T-cell (primary cell): ENCODE measurements at regions not wholly inside any gene's neighbourhood (a gene's known extent, or its start where the extent isn't known, plus 50 kb on each side); places are given as distances from the start of the nearest gene placed in this dataset.

Source experiments
- ATAC-seq, 4 experiments: fragments of 200-7000 bp in 3 of 4; fragments of 150-1000 bp in 1 of 4; cut with Tn5 transposase; replicated peaks in 1 of 4; 1 replicate in 3 of 4; 2 replicates in 1 of 4; pipeline ENCODE4 v1.10.0; 2021; ENCODE audit warnings: moderate library complexity in 3 of 4, mild to moderate bottlenecking in 2 of 4, moderate number of reproducible peaks in 1 of 4
- CTCF ChIA-PET, 2 donors: fragments of 300-600 bp; sonication (Branson Sonifier 250); formaldehyde crosslinking; loops; one replicate each; lab custom pipeline; 2022; ENCODE audit warnings: antibody characterized with exemption in 2 of 2; lab: Charles Lee
- POLR2A ChIA-PET, 2 donors: fragments of 300-600 bp; sonication (Branson Sonifier 250); formaldehyde crosslinking; loops; one replicate each; lab custom pipeline; 2022; ENCODE audit warnings: antibody characterized with exemption in 2 of 2; lab: Charles Lee
- DNase-seq, 35 experiments: peaks; one replicate each; pipeline versions ENCODE4 v3.0.0 to v3.0.0-alpha.2; 2013 to 2023
- H3K27ac ChIP-seq: one replicate; pipeline ENCODE4 v1.5.1; 2013; ENCODE audit warnings: low read length
- H3K27me3 ChIP-seq, 2 experiments: replicated peaks in 1 of 2; 1 replicate in 1 of 2; 2 replicates in 1 of 2; pipeline versions ENCODE4 v1.6.1 to v1.7.0; 2013; ENCODE audit warnings: low read length in 1 of 2, mixed read lengths in 1 of 2; ENCODE audit not compliant: control insufficient read depth in 2 of 2, insufficient read depth in 2 of 2; ENCODE audit errors: extremely low read depth in 1 of 2
- H3K36me3 ChIP-seq, 2 donors: 1 replicate in 1 of 2; 2 replicates in 1 of 2; pipeline versions ENCODE4 v1.6.1 to v1.7.0; 2013; ENCODE audit warnings: low read length in 1 of 2; ENCODE audit not compliant: control insufficient read depth in 2 of 2, insufficient read depth in 1 of 2; ENCODE audit errors: extremely low read depth in 1 of 2
- H3K4me1 ChIP-seq, 2 experiments: 1 replicate in 1 of 2; 2 replicates in 1 of 2; pipeline versions ENCODE4 v1.6.1 to v1.7.0; 2013; ENCODE audit warnings: low read length in 2 of 2, mixed read lengths in 1 of 2; ENCODE audit not compliant: insufficient read depth in 2 of 2, control insufficient read depth in 1 of 2; ENCODE audit errors: extremely low read depth in 1 of 2
- H3K4me3 ChIP-seq, 2 donors: 1 replicate in 1 of 2; 2 replicates in 1 of 2; pipeline versions ENCODE4 v1.5.1 to v1.7.0; 2013; ENCODE audit warnings: mild to moderate bottlenecking in 2 of 2, low read length in 1 of 2, moderate library complexity in 1 of 2; ENCODE audit not compliant: control insufficient read depth in 1 of 2; ENCODE audit errors: extremely low read depth in 1 of 2
- H3K9me3 ChIP-seq: 2 replicates; pipeline ENCODE4 v1.7.0; 2013
- H3K27ac Mint-ChIP-seq, 2 donors: one replicate each; pipeline ENCODE4 v1.8.0; 2020 to 2021; ENCODE audit warnings: mild to moderate bottlenecking in 2 of 2, mixed read lengths in 2 of 2
- H3K27me3 Mint-ChIP-seq, 2 donors: one replicate each; pipeline ENCODE4 v1.8.0; 2021 to 2022; ENCODE audit warnings: mixed read lengths in 2 of 2
- H3K36me3 Mint-ChIP-seq: one replicate; pipeline ENCODE4 v1.8.0; 2021; ENCODE audit warnings: mixed read lengths
- H3K4me1 Mint-ChIP-seq, 3 donors: one replicate each; pipeline ENCODE4 v1.8.0; 2020 to 2022; ENCODE audit warnings: mixed read lengths in 3 of 3, mild to moderate bottlenecking in 1 of 3
- H3K4me3 Mint-ChIP-seq, 3 donors: one replicate each; pipeline ENCODE4 v1.8.0; 2020 to 2022; ENCODE audit warnings: mild to moderate bottlenecking in 3 of 3, mixed read lengths in 3 of 3, moderate library complexity in 3 of 3
- H3K9me3 Mint-ChIP-seq, 3 donors: one replicate each; pipeline ENCODE4 v1.8.0; 2020 to 2022; ENCODE audit warnings: mixed read lengths in 3 of 3
- WGBS: methylation state at CpG from one replicate; pipeline ENCODE4 v1.1.5; 2013; ENCODE audit warnings: missing lambda C conversion rate; ENCODE audit not compliant: insufficient coverage; 5-methylcytosine and 5-hydroxymethylcytosine counted together

DNA sequence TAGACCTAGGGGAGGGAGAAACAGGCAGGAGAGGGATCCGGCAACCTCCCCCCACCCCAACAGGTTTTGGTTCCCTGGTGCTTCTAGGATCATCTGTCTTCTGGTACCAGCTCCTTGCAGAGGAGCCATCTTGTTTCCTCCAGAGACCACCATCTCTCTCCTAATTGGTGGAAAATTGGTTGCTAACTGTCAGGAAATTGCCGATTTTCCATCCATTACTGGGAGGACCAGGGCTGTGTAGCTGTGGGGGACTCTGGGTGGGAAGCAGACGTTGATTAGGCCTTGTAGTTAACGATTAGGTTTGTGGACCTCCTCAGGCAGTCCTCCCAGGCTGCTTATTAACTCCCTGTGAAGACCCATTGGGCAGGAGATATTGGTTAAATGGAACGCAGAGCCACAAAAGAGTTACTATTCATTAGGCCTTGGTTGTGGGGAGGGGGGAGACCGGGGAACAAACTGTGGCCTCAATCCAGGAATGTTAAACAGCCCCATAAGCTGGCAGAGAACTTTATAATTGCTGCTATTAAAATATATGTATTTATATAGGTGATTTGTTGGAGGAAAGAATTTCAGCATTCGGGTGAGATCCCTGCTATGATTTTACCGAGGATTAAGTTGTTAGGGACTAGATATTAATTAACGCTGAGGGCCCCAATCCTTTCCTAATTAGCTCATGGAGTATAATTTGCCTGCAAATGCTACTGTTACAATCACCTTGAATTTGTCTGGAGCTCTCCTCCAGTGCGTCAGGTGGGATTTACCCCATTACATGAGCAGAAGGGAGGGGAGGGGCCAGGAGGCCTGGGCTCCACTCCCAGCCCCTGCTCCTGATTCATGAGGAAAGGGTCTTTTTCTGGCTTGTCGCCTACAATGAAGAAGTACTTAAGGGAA lies 61.2 kb upstream of the TRABD2B start:
- ATAC-seq (no peak), DNase-seq (no peak)
- no peak overlapping the region for H3K27ac Mint-ChIP-seq
- Histone ChIP-seq H3K4me3 (no peak overlapping the region), H3K36me3 (no peaks in the 10 kb centered on the region), H3K9me3 (no peaks in the 10 kb centered on the region), H3K27me3 (peaks cover 0 to 10% of the 10 kb centered on the region in 2 experiments), H3K27ac (no peak overlapping the region), H3K4me1 (no peaks in the 10 kb centered on the region)
- H3K27me3 Mint-ChIP-seq, result peaks cover 4 to 8% of the 10 kb centered on the region in 2 donors
- CTCF ChIA-PET, result no interaction called here
- POLR2A ChIA-PET, result no interaction called here
- H3K9me3 Mint-ChIP-seq, result no peaks in the 10 kb centered on the region
- no peaks in the 10 kb centered on the region for H3K36me3 Mint-ChIP-seq
- H3K4me1 Mint-ChIP-seq, result no peaks in the 10 kb centered on the region
- no peak overlapping the region for H3K4me3 Mint-ChIP-seq
- WGBS, result 55% methylated on average over 4 of the region's 11 CpGs

DNA sequence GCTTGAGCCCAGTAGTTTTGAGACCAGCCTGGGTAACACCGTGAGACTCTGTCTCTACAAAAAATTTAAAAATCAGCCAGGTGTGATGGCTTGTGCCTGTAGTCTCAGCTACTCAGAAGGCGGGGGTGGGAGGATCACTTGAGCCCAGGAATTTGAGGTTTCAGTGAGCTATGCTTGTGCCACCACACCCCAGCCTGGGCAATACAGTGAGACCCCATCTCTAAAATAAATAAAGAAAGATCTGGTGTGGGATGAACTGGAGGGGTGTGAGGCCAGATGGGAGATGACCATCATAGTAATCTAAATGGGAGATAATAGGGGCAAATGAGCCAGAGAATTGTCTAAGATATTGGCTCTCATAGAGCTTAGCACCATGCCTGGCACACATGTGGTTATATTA lies 60.1 kb upstream of the TRABD2B start:
- Mint-ChIP-seq H3K27me3 (peaks cover 4 to 8% of the 10 kb centered on the region in 2 donors), H3K4me3 (no peak overlapping the region), H3K9me3 (no peaks in the 10 kb centered on the region), H3K27ac (no peak overlapping the region), H3K36me3 (no peaks in the 10 kb centered on the region), H3K4me1 (no peaks in the 10 kb centered on the region)
- Histone ChIP-seq H3K4me3 (no peak overlapping the region), H3K9me3 (no peaks in the 10 kb centered on the region), H3K4me1 (no peaks in the 10 kb centered on the region), H3K27ac (no peak overlapping the region), H3K27me3 (peaks cover 0 to 10% of the 10 kb centered on the region in 2 experiments), H3K36me3 (no peaks in the 10 kb centered on the region)
- POLR2A ChIA-PET, result no interaction called here
- CTCF ChIA-PET, result no interaction called here
- 100% methylated on average over 1 of the region's 2 CpGs for WGBS
- ATAC-seq, result no peak
- DNase-seq, result no peak

DNA sequence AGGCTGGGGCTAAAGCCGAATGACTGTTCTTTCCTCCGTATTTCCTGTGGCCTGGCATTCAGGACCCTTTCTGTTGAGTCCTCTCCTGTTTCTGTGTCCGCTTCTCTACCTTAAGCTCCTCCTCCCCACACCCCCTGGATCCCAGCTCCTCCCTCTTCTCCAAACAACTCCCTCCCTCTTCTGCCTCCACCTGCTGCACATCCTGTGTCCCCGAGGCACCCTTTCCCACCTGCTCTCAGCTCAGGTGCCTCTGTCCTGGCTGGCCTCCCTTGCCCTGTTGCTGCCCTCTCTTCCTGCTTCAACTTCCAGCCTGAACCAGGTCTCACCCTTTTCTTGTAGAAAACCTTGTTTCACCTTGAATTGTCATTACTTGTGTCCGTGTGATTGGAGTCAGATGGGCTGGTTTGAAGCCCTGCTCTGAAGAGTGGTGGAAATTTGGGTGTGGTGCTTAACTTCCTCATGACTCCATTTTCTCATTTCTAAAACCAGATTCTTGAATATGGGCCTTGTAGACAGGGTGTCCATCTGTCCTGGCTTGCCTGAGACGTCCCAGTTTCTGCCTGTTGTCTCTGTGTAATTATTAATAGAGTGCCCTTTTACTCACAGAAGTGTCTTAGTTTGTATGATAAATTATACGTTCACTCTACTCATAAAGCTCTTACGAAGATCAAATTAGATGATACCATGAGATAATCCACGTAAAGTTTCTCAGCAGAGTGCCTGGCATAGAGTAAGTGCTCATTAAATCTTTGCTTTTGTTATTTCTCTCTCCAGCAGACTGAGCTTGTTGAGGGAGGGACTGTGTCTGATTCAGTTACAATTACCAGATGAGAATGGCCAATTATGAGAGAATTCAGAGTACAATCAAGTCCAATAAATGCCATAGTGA lies 58.9 kb upstream of the TRABD2B start:
- H3K4me3 ChIP-seq, result no peak overlapping the region

DNA sequence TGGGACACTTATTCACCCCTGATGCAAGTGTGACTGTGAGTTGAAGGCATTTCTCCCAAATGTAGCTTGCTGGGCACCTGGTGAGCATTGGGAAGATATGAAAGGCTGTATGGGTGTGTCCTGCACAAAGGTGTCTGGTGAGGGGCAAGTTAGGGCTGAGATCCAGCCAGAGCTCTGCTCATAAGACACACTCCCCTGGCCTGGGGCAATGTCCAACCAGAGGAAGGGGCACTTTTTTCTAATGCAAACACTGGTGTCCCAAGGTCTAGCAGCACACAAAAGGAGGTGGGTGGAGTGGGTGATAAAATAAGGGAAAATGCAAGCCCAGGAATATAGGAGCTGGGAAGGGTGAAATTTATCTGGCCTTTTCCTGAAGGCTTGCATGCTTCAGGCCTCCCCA lies 57.0 kb upstream of the TRABD2B start:
- Histone ChIP-seq H3K4me1 (no peaks in the 10 kb centered on the region), H3K27me3 (peaks cover 0 to 20% of the 10 kb centered on the region in 2 experiments), H3K4me3 (no peak overlapping the region), H3K36me3 (no peaks in the 10 kb centered on the region), H3K9me3 (no peaks in the 10 kb centered on the region), H3K27ac (no peak overlapping the region)
- Mint-ChIP-seq H3K36me3 (no peaks in the 10 kb centered on the region), H3K27ac (no peak overlapping the region), H3K4me3 (no peak overlapping the region), H3K4me1 (no peaks in the 10 kb centered on the region), H3K27me3 (peaks cover 4 to 8% of the 10 kb centered on the region in 2 donors), H3K9me3 (no peaks in the 10 kb centered on the region)
- ATAC-seq, result no peak
- ChIA-PET POLR2A (no interaction called here), CTCF (no interaction called here)
- no peak for DNase-seq

More for the DNA sequence above, 58.9 kb upstream of the TRABD2B start:
- 59% methylated on average over 4 of the region's 9 CpGs for WGBS
- Mint-ChIP-seq H3K36me3 (no peaks in the 10 kb centered on the region), H3K27ac (no peak overlapping the region), H3K4me1 (no peaks in the 10 kb centered on the region), H3K4me3 (no peak overlapping the region), H3K27me3 (peaks cover 4 to 8% of the 10 kb centered on the region in 2 donors), H3K9me3 (no peaks in the 10 kb centered on the region)
- POLR2A ChIA-PET, result no interaction called here
- Histone ChIP-seq H3K27ac (no peak overlapping the region), H3K4me1 (no peaks in the 10 kb centered on the region), H3K27me3 (peaks cover 0 to 15% of the 10 kb centered on the region in 2 experiments), H3K9me3 (no peaks in the 10 kb centered on the region), H3K36me3 (no peaks in the 10 kb centered on the region)
- CTCF ChIA-PET, result interaction anchor here in 1 of 2 donors (0.6 kb wide), 1 partner anchor 201 kb away, joined by 3 read pairs; no protein-coding TSS in a partner anchor
- DNase-seq (no peak), ATAC-seq (no peak)

DNA sequence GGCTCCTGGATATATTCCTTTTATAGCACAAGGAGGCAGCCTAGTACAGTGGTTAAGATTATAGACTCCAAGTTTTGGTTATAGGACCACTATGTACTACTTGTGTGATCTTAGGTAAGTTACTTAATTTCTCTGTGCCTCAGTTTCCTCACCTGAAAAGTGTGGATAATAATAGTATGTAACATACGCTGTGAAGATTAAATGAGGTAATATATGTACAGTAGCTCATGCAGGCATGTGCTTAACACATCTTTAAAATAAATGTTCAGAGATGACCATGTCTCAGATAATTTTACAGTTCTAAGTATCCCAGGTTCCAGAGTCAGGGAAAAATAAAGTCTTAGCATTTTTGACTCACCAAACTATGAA lies 55.7 kb upstream of the TRABD2B start:
- DNase-seq (no peak), ATAC-seq (no peak)
- Mint-ChIP-seq H3K36me3 (no peaks in the 10 kb centered on the region), H3K27ac (no peak overlapping the region), H3K27me3 (peaks cover 7 to 14% of the 10 kb centered on the region in 2 donors), H3K4me3 (no peak overlapping the region), H3K9me3 (no peaks in the 10 kb centered on the region), H3K4me1 (no peaks in the 10 kb centered on the region)
- no peaks in the 10 kb centered on the region for H3K9me3 ChIP-seq
- ChIA-PET CTCF (interaction anchor here in 1 of 2 donors (0.6 kb wide), 1 partner anchor 151 kb away, joined by 3 read pairs; no protein-coding TSS in a partner anchor), POLR2A (no interaction called here)
- no peak overlapping the region for H3K4me3 ChIP-seq
- WGBS, result no CpG with 5 or more reads among the region's 1 CpG
- H3K4me1 ChIP-seq, result no peaks in the 10 kb centered on the region
- H3K36me3 ChIP-seq, result no peaks in the 10 kb centered on the region
- no peak overlapping the region for H3K27ac ChIP-seq
- H3K27me3 ChIP-seq, result peaks cover 0 to 32% of the 10 kb centered on the region in 2 experiments

DNA sequence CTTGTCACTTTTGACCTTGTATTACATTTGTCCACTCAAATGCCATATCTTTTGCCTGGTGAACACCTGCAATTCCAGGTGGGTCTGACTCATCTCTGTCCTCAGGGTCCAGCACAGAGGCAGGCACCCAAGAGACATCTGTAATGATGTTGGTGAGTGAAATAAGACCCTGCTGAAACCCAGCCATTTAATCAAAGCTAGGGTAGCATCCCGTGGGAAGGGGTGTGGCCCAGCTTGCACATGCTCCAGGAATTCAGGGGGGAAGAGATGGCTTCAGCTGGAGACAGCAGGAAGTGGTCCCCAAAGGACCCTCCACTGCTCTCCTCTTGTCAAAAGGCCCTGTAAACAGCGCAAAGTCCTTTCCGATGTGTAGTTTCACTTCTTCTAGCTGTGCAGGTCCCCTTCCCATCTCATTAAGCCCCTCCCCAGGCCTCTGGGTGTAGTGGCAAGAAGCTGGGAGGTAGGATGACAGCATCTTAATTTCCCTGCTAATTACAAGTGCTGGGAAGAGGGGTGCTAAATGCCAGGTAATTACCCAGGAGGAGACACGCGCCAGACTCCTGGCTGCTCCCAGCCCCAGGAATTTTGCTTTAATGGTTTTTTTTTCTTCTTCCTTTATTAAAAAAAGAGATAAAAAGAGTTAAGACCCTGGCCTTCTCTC lies 54.4 kb upstream of the TRABD2B start:
- ATAC-seq, result no peak
- Mint-ChIP-seq H3K4me1 (no peaks in the 10 kb centered on the region), H3K27ac (no peak overlapping the region), H3K9me3 (no peaks in the 10 kb centered on the region), H3K27me3 (peaks cover 7 to 10% of the 10 kb centered on the region in 2 donors), H3K4me3 (no peak overlapping the region), H3K36me3 (no peaks in the 10 kb centered on the region)
- Histone ChIP-seq H3K27me3 (peaks cover 0 to 32% of the 10 kb centered on the region in 2 experiments), H3K4me3 (no peak overlapping the region), H3K27ac (no peak overlapping the region), H3K9me3 (no peaks in the 10 kb centered on the region), H3K4me1 (no peaks in the 10 kb centered on the region), H3K36me3 (no peaks in the 10 kb centered on the region)
- DNase-seq, result no peak
- CTCF ChIA-PET, result no interaction called here
- POLR2A ChIA-PET, result no interaction called here
- WGBS, result no CpG with 5 or more reads among the region's 5 CpGs
